ENCODE measurements at regions not wholly inside any gene's neighbourhood (a gene's known extent, or its start where the extent isn't known, plus 50 kb on each side); places are given as distances from the start of the nearest gene placed in this dataset.

- Histone ChIP-seq H3K4me3 (ENCODE audit: control insufficient read depth in 2 of 3, extremely low read depth in 1 of 3, insufficient read depth in 2 of 3, low read depth in 1 of 3, low read length in 3 of 3) (no peak overlapping the region), H3K9me1 (ENCODE audit: control insufficient read depth, extremely low read depth, insufficient read depth, low read length) (no peaks in the 10 kb centered on the region), H3K79me2 (ENCODE audit: control insufficient read depth, insufficient read depth, low read length) (no peaks in the 10 kb centered on the region), H3K27me3 (ENCODE audit: control insufficient read depth, extremely low read depth, insufficient read depth, low read length) (no peaks in the 10 kb centered on the region), H3K9ac (ENCODE audit: control insufficient read depth, extremely low read depth, insufficient read depth, low read length) (no peak overlapping the region), H3K4me2 (ENCODE audit: control insufficient read depth, extremely low read depth, insufficient read depth, low read depth, low read length) (no peak overlapping the region), H4K20me1 (ENCODE audit: control insufficient read depth, extremely low read depth, insufficient read depth, low read length) (no peaks in the 10 kb centered on the region), H3K4me1 (ENCODE audit: control insufficient read depth, extremely low read depth, insufficient read depth, low read length) (no peaks in the 10 kb centered on the region), H2AFZ (ENCODE audit: control insufficient read depth, low read length) (no peak overlapping the region), H3K36me3 (ENCODE audit: control insufficient read depth in 2 of 2, extremely low read depth in 1 of 2, insufficient read depth in 2 of 2, low read length in 2 of 2) (no peaks in the 10 kb centered on the region), H3K27ac (ENCODE audit: control insufficient read depth, insufficient read depth, low read length) (no peak overlapping the region), H3K9me3 (ENCODE audit: control insufficient read depth, low read depth, low read length) (no peaks in the 10 kb centered on the region)
- TF ChIP-seq CTCF (optimal IDR thresholded peaks at IDR 0.05 in 1 of 3, IDR thresholded peaks at IDR 0.05 in 1 of 3, conservative IDR thresholded peaks at IDR 0.05 in 1 of 3; ENCODE audit: extremely low read depth in 1 of 3, insufficient read depth in 2 of 3, low read length in 3 of 3) (no peak), EZH2 (IDR thresholded peaks at IDR 0.05; ENCODE audit: low read length) (no peak)
- no peak for FAIRE-seq
- dilution Hi-C loops (cut with MboI; ENCODE audit: extremely low pct_ligation_motif_present, low sequenced_read_pairs), result no loop called here
- DNase-seq (ENCODE audit: low read depth, low spot score), result no peak
Measured at GRCh38 chr3:28853830-28854229, 427.0 kb upstream of the RBMS3 start.

- Histone ChIP-seq H3K9me1 (ENCODE audit: control insufficient read depth, extremely low read depth, insufficient read depth, low read length) (no peaks in the 10 kb centered on the region), H4K20me1 (ENCODE audit: control insufficient read depth, extremely low read depth, insufficient read depth, low read length) (no peaks in the 10 kb centered on the region), H3K79me2 (ENCODE audit: control insufficient read depth, insufficient read depth, low read length) (no peaks in the 10 kb centered on the region), H2AFZ (ENCODE audit: control insufficient read depth, low read length) (no peak overlapping the region), H3K9me3 (ENCODE audit: control insufficient read depth, low read depth, low read length) (no peaks in the 10 kb centered on the region), H3K4me1 (ENCODE audit: control insufficient read depth, extremely low read depth, insufficient read depth, low read length) (no peaks in the 10 kb centered on the region), H3K36me3 (ENCODE audit: control insufficient read depth in 2 of 2, extremely low read depth in 1 of 2, insufficient read depth in 2 of 2, low read length in 2 of 2) (no peaks in the 10 kb centered on the region), H3K9ac (ENCODE audit: control insufficient read depth, extremely low read depth, insufficient read depth, low read length) (no peak overlapping the region), H3K4me2 (ENCODE audit: control insufficient read depth, extremely low read depth, insufficient read depth, low read depth, low read length) (no peak overlapping the region), H3K4me3 (ENCODE audit: control insufficient read depth in 2 of 3, extremely low read depth in 1 of 3, insufficient read depth in 2 of 3, low read depth in 1 of 3, low read length in 3 of 3) (no peak overlapping the region), H3K27ac (ENCODE audit: control insufficient read depth, insufficient read depth, low read length) (no peak overlapping the region), H3K27me3 (ENCODE audit: control insufficient read depth, extremely low read depth, insufficient read depth, low read length) (no peaks in the 10 kb centered on the region)
- TF ChIP-seq CTCF (optimal IDR thresholded peaks at IDR 0.05 in 1 of 3, IDR thresholded peaks at IDR 0.05 in 1 of 3, conservative IDR thresholded peaks at IDR 0.05 in 1 of 3; ENCODE audit: extremely low read depth in 1 of 3, insufficient read depth in 2 of 3, low read length in 3 of 3) (no peak), EZH2 (IDR thresholded peaks at IDR 0.05; ENCODE audit: low read length) (no peak)
- dilution Hi-C loops (cut with MboI; ENCODE audit: extremely low pct_ligation_motif_present, low sequenced_read_pairs), result no loop called here
- no peak for FAIRE-seq
- DNase-seq (ENCODE audit: low read depth, low spot score), result no peak
Measured at GRCh38 chr3:28856796-28857195, 424.1 kb upstream of the RBMS3 start.

Data from keratinocyte (primary cell).